SJCRH30 (cell line): ENCODE measurements at regions not wholly inside any gene's neighbourhood (a gene's known extent, or its start where the extent isn't known, plus 50 kb on each side); places are given as distances from the start of the nearest gene placed in this dataset.

Experiments used
- DNase-seq, 2 experiments: peaks; one replicate each; pipeline ENCODE4 v3.0.0-alpha.2; 2015 to 2020
- H3K27ac ChIP-seq: fragments of 250-450 bp; sonication (Bioruptor Pico); 2 replicates; pipeline ENCODE4 v1.5.1; 2020; ENCODE audit warnings: mild to moderate bottlenecking, moderate library complexity
- H3K27me3 ChIP-seq: fragments of 250-450 bp; sonication (Bioruptor Pico); 2 replicates; pipeline ENCODE4 v1.5.1; 2020; ENCODE audit warnings: mild to moderate bottlenecking, moderate library complexity
- H3K36me3 ChIP-seq: fragments of 250-450 bp; sonication (Bioruptor Pico); 2 replicates; pipeline ENCODE4 v1.5.1; 2020; ENCODE audit warnings: mild to moderate bottlenecking, moderate library complexity
- H3K4me1 ChIP-seq: fragments of 250-450 bp; sonication (Bioruptor Pico); 2 replicates; pipeline ENCODE4 v1.5.1; 2020; ENCODE audit warnings: mild to moderate bottlenecking, moderate library complexity
- H3K4me3 ChIP-seq: fragments of 250-450 bp; sonication (Bioruptor Pico); 2 replicates; pipeline ENCODE4 v1.5.1; 2020; ENCODE audit warnings: mild to moderate bottlenecking, moderate library complexity
- H3K9me3 ChIP-seq: fragments of 250-450 bp; sonication (Bioruptor Pico); replicated peaks from 2 replicates; pipeline ENCODE4 v1.5.1; 2020; ENCODE audit warnings: mild to moderate bottlenecking, moderate library complexity

GRCh38 chr7:98040626-98041360 is 50.8 kb upstream of the OCM2 start:
- H3K4me1 ChIP-seq = no peaks in the 10 kb centered on the region
- no peak overlapping the region for H3K4me3 ChIP-seq
- no peak for DNase-seq
- no peaks in the 10 kb centered on the region for H3K36me3 ChIP-seq
- H3K9me3 ChIP-seq = no peaks in the 10 kb centered on the region
- no peak overlapping the region for H3K27ac ChIP-seq
- H3K27me3 ChIP-seq = no peaks in the 10 kb centered on the region

- Histone ChIP-seq H3K4me3 (no peak overlapping the region), H3K27me3 (no peaks in the 10 kb centered on the region), H3K27ac (no peak overlapping the region), H3K9me3 (no peaks in the 10 kb centered on the region), H3K36me3 (no peaks in the 10 kb centered on the region), H3K4me1 (peaks cover 12% of the 10 kb centered on the region)
- no peak for DNase-seq
Observed at GRCh38 chr7:98046816-98047215, 56.8 kb upstream of the OCM2 start.

- Histone ChIP-seq H3K27me3 (no peaks in the 10 kb centered on the region), H3K4me1 (peaks cover 12% of the 10 kb centered on the region), H3K27ac (peak overlapping the region; percentile 44), H3K4me3 (no peak overlapping the region), H3K9me3 (no peaks in the 10 kb centered on the region), H3K36me3 (no peaks in the 10 kb centered on the region)
- peak; percentile 65 to 77 for DNase-seq
Observed at GRCh38 chr7:98049034-98049433, 57.6 kb upstream of the LMTK2 start.

- no peaks in the 10 kb centered on the region for H3K36me3 ChIP-seq
- H3K4me1 ChIP-seq = peaks cover 12% of the 10 kb centered on the region
- H3K4me3 ChIP-seq = no peak overlapping the region
- no peaks in the 10 kb centered on the region for H3K9me3 ChIP-seq
- no peak for DNase-seq
- H3K27me3 ChIP-seq = no peaks in the 10 kb centered on the region
- no peak overlapping the region for H3K27ac ChIP-seq
Observed at GRCh38 chr7:98051118-98051744, 55.4 kb upstream of the LMTK2 start.

- Histone ChIP-seq H3K27me3 (no peaks in the 10 kb centered on the region), H3K4me1 (no peaks in the 10 kb centered on the region), H3K36me3 (no peaks in the 10 kb centered on the region), H3K27ac (no peak overlapping the region), H3K9me3 (no peaks in the 10 kb centered on the region), H3K4me3 (no peak overlapping the region)
- peak; percentile 7 to 12 for DNase-seq
Observed at GRCh38 chr7:98054585-98054984, 52.1 kb upstream of the LMTK2 start.

- Histone ChIP-seq H3K4me1 (no peaks in the 10 kb centered on the region), H3K9me3 (no peaks in the 10 kb centered on the region), H3K27ac (no peak overlapping the region), H3K4me3 (no peak overlapping the region), H3K36me3 (no peaks in the 10 kb centered on the region), H3K27me3 (no peaks in the 10 kb centered on the region)
- DNase-seq = no peak
Observed at GRCh38 chr7:98056580-98056979, 50.1 kb upstream of the LMTK2 start.
